KMS-11 (cell line): ENCODE measurements at regions not wholly inside any gene's neighbourhood (a gene's known extent, or its start where the extent isn't known, plus 50 kb on each side); places are given as distances from the start of the nearest gene placed in this dataset.

ENCODE experiments used
- H2AFZ ChIP-seq: fragments of 200-600 bp; sonication (generic); 2 replicates; pipeline ENCODE4 v1.6.1; 2016; ENCODE audit warnings: antibody characterized with exemption, mixed run types, low read depth
- H3K27ac ChIP-seq: fragments of 200-600 bp; sonication (generic); 2 replicates; pipeline ENCODE4 v1.6.1; 2016; ENCODE audit warnings: mild to moderate bottlenecking, mixed run types
- H3K27me3 ChIP-seq: fragments of 200-600 bp; sonication (generic); 2 replicates; pipeline ENCODE4 v1.6.1; 2017; ENCODE audit warnings: mild to moderate bottlenecking, low read depth, mixed run types, moderate library complexity; ENCODE audit not compliant: insufficient read depth
- H3K36me3 ChIP-seq: fragments of 200-600 bp; sonication (generic); 2 replicates; pipeline ENCODE4 v1.6.1; 2017; ENCODE audit warnings: mild to moderate bottlenecking, mixed run types; ENCODE audit not compliant: insufficient read depth
- H3K4me1 ChIP-seq: fragments of 200-600 bp; sonication (generic); 2 replicates; pipeline ENCODE4 v1.6.1; 2016; ENCODE audit warnings: mild to moderate bottlenecking, low read depth, mixed run types; ENCODE audit not compliant: poor library complexity, severe bottlenecking
- H3K4me2 ChIP-seq: fragments of 200-600 bp; sonication (generic); 2 replicates; pipeline ENCODE4 v1.7.0; 2016; ENCODE audit warnings: mild to moderate bottlenecking, mixed run types
- H3K4me3 ChIP-seq: fragments of 200-600 bp; sonication (generic); IDR thresholded peaks from 2 replicates; pipeline ENCODE4 v1.6.1; 2017; ENCODE audit warnings: low read depth, low read length, mixed read lengths; ENCODE audit not compliant: insufficient read depth
- H3K79me2 ChIP-seq: fragments of 200-600 bp; sonication (generic); 2 replicates; pipeline ENCODE4 v1.6.1; 2016; ENCODE audit warnings: low read depth, mixed run types; ENCODE audit not compliant: insufficient read depth
- H3K9ac ChIP-seq: fragments of 200-600 bp; sonication (generic); 2 replicates; pipeline ENCODE4 v1.6.1; 2016; ENCODE audit warnings: mild to moderate bottlenecking, mixed run types
- H4K20me1 ChIP-seq: fragments of 200-600 bp; sonication (generic); 2 replicates; pipeline ENCODE4 v1.6.1; 2016; ENCODE audit warnings: mild to moderate bottlenecking, mixed run types; ENCODE audit not compliant: insufficient read depth
- TF ChIP-seq, protein P1 (sequence below): fragments of 200-600 bp; sonication (generic); conservative IDR thresholded peaks from 2 replicates; pipeline ENCODE4 v1.6.1; 2017; ENCODE audit warnings: low read depth, mild to moderate bottlenecking, antibody characterized with exemption, low read length, moderate library complexity, mixed read lengths

DNA sequence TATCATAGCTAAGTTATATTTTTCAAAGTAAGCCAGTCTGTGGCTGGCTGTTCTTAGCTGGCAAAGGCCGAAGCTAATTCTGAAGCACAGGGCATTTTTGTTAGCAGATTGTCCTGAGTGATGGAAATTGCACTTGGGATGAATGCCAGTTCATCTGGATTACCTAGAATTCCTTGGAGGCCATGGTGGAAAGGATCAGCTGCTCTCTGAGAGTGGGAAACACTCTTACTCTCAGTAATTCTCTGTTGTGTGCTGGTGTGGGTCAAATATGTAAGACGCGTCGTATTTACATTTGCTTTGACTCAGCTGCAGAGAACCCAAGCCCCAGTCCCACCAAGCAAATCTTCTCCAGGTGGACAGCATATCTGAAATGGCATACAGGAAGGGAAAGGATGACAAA is 60.7 kb upstream of the C1QTNF9B start:
- H3K4me3 ChIP-seq: no peak overlapping the region
- no peak overlapping the region for H3K4me2 ChIP-seq
- no peaks in the 10 kb centered on the region for H3K36me3 ChIP-seq
- H3K27ac ChIP-seq: no peak overlapping the region
- H3K79me2 ChIP-seq: no peaks in the 10 kb centered on the region
- no peaks in the 10 kb centered on the region for H4K20me1 ChIP-seq
- H3K9ac ChIP-seq: no peak overlapping the region
- no peaks in the 10 kb centered on the region for H3K27me3 ChIP-seq
- H2AFZ ChIP-seq: no peak overlapping the region
- no peaks in the 10 kb centered on the region for H3K4me1 ChIP-seq
- TF ChIP-seq, protein P1, sequence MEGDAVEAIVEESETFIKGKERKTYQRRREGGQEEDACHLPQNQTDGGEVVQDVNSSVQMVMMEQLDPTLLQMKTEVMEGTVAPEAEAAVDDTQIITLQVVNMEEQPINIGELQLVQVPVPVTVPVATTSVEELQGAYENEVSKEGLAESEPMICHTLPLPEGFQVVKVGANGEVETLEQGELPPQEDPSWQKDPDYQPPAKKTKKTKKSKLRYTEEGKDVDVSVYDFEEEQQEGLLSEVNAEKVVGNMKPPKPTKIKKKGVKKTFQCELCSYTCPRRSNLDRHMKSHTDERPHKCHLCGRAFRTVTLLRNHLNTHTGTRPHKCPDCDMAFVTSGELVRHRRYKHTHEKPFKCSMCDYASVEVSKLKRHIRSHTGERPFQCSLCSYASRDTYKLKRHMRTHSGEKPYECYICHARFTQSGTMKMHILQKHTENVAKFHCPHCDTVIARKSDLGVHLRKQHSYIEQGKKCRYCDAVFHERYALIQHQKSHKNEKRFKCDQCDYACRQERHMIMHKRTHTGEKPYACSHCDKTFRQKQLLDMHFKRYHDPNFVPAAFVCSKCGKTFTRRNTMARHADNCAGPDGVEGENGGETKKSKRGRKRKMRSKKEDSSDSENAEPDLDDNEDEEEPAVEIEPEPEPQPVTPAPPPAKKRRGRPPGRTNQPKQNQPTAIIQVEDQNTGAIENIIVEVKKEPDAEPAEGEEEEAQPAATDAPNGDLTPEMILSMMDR: no peak

- Histone ChIP-seq H3K4me1 (no peaks in the 10 kb centered on the region), H3K36me3 (no peaks in the 10 kb centered on the region), H3K4me3 (no peak overlapping the region), H3K9ac (no peak overlapping the region), H3K27me3 (no peaks in the 10 kb centered on the region), H3K4me2 (no peak overlapping the region), H2AFZ (no peak overlapping the region), H3K27ac (no peak overlapping the region), H3K79me2 (no peaks in the 10 kb centered on the region), H4K20me1 (no peaks in the 10 kb centered on the region)
- TF ChIP-seq, protein P1: no peak
Observed at GRCh38 chr13:23959231-23959862, 62.0 kb upstream of the C1QTNF9B start.

GRCh38 chr13:23960566-23961156 is 63.4 kb upstream of the C1QTNF9B start:
- no peak overlapping the region for H3K4me2 ChIP-seq
- H3K79me2 ChIP-seq: no peaks in the 10 kb centered on the region
- no peak overlapping the region for H2AFZ ChIP-seq
- no peaks in the 10 kb centered on the region for H3K4me1 ChIP-seq
- H3K4me3 ChIP-seq: no peak overlapping the region
- no peak overlapping the region for H3K27ac ChIP-seq
- TF ChIP-seq, protein P1: 0 out of 2 replicates have a peak, but pooled peaks have one; percentile 40
- H3K27me3 ChIP-seq: no peaks in the 10 kb centered on the region
- no peaks in the 10 kb centered on the region for H4K20me1 ChIP-seq
- H3K9ac ChIP-seq: no peak overlapping the region
- H3K36me3 ChIP-seq: no peaks in the 10 kb centered on the region

- no peak overlapping the region for H3K4me3 ChIP-seq
- no peaks in the 10 kb centered on the region for H3K79me2 ChIP-seq
- H4K20me1 ChIP-seq: no peaks in the 10 kb centered on the region
- H3K36me3 ChIP-seq: no peaks in the 10 kb centered on the region
- no peak overlapping the region for H3K4me2 ChIP-seq
- no peak overlapping the region for H3K27ac ChIP-seq
- no peak overlapping the region for H2AFZ ChIP-seq
- no peak overlapping the region for H3K9ac ChIP-seq
- TF ChIP-seq, protein P1: no peak
- H3K4me1 ChIP-seq: peaks cover 6% of the 10 kb centered on the region
- no peaks in the 10 kb centered on the region for H3K27me3 ChIP-seq
Observed at GRCh38 chr13:23963184-23963931, 66.1 kb upstream of the C1QTNF9B start.
